ENCODE measurements at regions not wholly inside any gene's neighbourhood (a gene's known extent, or its start where the extent isn't known, plus 50 kb on each side); places are given as distances from the start of the nearest gene placed in this dataset.

DNA sequence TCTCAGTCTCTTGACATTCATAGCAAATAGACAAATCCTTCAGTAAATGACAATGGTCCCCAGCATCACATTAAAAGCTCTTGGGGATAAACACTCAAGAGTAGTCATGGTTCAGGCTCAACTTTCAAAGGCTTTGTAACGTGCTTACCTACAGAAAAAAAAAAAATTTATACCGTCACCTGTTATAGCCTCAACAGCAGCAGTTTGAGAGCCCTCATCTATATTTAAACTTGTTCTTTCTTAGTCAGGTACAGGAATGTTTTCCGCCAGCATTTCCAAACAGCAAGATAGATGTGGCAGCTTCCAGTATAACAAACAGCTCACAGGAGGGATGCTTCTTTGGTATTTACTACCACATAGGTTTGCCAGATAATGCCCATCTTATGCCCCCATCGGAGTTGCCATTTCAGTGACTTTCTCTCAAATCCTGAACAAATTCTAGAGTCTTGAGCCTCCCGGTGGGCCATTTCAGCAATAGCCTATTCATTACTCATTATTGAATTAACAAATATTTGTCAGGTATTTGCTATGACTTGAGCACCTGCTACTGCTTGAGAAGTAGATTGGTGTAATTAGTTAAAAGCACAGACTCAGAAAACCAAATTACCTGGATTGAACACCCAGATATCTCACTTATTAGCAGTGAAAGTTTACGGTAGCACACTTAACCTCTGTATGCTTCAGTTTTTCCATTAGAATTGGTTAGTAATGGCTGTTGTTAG, 470.0 kb downstream of the EBF1 start:
- no peak overlapping the region for H3K27ac ChIP-seq (replicated peaks in 1 of 4)
- no peaks in the 10 kb centered on the region for H3K9me3 ChIP-seq
- TF ChIP-seq POLR2AphosphoS5 (IDR thresholded peaks at IDR 0.05), result no peak
- no peak for TF ChIP-seq EP300 (IDR thresholded peaks at IDR 0.05)
- TF ChIP-seq CTCF (IDR thresholded peaks at IDR 0.05), result no peak
- no peak for TF ChIP-seq POLR2A (IDR thresholded peaks at IDR 0.05; ENCODE audit: low read depth)
- no peaks in the 10 kb centered on the region for H3K4me1 ChIP-seq
- intact Hi-C loops (cut with DNase I), result no loop called here
- no peak for DNase-seq (ENCODE audit: extremely low spot score)
- no peaks in the 10 kb centered on the region for H3K36me3 ChIP-seq
- 91% methylated on average over 6 of the region's 6 CpGs for WGBS
- H3K4me3 ChIP-seq, result no peak overlapping the region
- no peaks in the 10 kb centered on the region for H3K27me3 ChIP-seq

- Histone ChIP-seq H3K4me3 (no peak overlapping the region), H3K27me3 (no peaks in the 10 kb centered on the region), H3K4me1 (no peaks in the 10 kb centered on the region), H3K9me3 (no peaks in the 10 kb centered on the region), H3K27ac (replicated peaks in 1 of 4) (no peak overlapping the region), H3K36me3 (no peaks in the 10 kb centered on the region)
- DNase-seq (ENCODE audit: extremely low spot score), result no peak
- WGBS, result 98% methylated on average over 1 of the region's 1 CpG
- TF ChIP-seq EP300 (IDR thresholded peaks at IDR 0.05) (no peak), POLR2AphosphoS5 (IDR thresholded peaks at IDR 0.05) (no peak), POLR2A (IDR thresholded peaks at IDR 0.05; ENCODE audit: low read depth) (no peak), CTCF (IDR thresholded peaks at IDR 0.05) (no peak)
- intact Hi-C loops (cut with DNase I), result no loop called here
Measured at GRCh38 chr5:158626718-158627117, 473.0 kb downstream of the EBF1 start.

- intact Hi-C loops (cut with DNase I), result no loop called here
- peaks cover 0 to 11% (median 8%) of the 10 kb centered on the region in 4 donors for H3K4me1 ChIP-seq
- H3K27me3 ChIP-seq, result no peaks in the 10 kb centered on the region
- no peak overlapping the region for H3K27ac ChIP-seq (replicated peaks in 1 of 4)
- 98% methylated on average over 6 of the region's 6 CpGs for WGBS
- H3K9me3 ChIP-seq, result no peaks in the 10 kb centered on the region
- H3K36me3 ChIP-seq, result no peaks in the 10 kb centered on the region
- no peak for DNase-seq (ENCODE audit: extremely low spot score)
- H3K4me3 ChIP-seq, result no peak overlapping the region
- TF ChIP-seq CTCF (IDR thresholded peaks at IDR 0.05), result no peak
- TF ChIP-seq POLR2A (IDR thresholded peaks at IDR 0.05; ENCODE audit: low read depth), result no peak
- TF ChIP-seq EP300 (IDR thresholded peaks at IDR 0.05), result no peak
- TF ChIP-seq POLR2AphosphoS5 (IDR thresholded peaks at IDR 0.05), result no peak
Measured at GRCh38 chr5:158623971-158624370, 475.7 kb downstream of the EBF1 start.

DNA sequence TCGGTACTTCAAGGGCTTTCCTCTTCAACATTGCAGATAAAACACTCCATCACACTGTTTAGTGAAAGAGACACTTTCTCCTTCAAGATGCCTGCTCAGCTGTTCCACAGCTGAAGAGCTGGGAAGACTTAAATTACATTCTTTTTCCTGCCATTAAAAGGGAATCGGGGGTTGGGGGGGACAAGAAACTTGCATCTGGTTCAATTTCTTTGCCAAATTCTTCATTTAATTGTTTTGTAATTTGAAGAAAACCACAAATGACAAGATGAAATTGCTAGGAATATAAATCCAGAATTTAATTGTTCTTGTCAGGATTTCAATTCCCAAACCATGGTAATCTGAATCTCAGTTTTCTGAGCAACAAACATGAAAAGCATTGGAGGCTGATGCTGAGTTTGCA, 478.3 kb downstream of the EBF1 start:
- WGBS, result 43% methylated on average over 2 of the region's 2 CpGs
- Histone ChIP-seq H3K4me3 (no peak overlapping the region), H3K9me3 (no peaks in the 10 kb centered on the region), H3K27me3 (no peaks in the 10 kb centered on the region), H3K4me1 (peaks cover 4 to 18% (median 16%) of the 10 kb centered on the region in 4 donors), H3K36me3 (no peaks in the 10 kb centered on the region), H3K27ac (replicated peaks in 1 of 4) (no peak overlapping the region)
- no peak for DNase-seq (ENCODE audit: extremely low spot score)
- TF ChIP-seq EP300 (IDR thresholded peaks at IDR 0.05), result no peak
- intact Hi-C loops (cut with DNase I), result no loop called here

DNA sequence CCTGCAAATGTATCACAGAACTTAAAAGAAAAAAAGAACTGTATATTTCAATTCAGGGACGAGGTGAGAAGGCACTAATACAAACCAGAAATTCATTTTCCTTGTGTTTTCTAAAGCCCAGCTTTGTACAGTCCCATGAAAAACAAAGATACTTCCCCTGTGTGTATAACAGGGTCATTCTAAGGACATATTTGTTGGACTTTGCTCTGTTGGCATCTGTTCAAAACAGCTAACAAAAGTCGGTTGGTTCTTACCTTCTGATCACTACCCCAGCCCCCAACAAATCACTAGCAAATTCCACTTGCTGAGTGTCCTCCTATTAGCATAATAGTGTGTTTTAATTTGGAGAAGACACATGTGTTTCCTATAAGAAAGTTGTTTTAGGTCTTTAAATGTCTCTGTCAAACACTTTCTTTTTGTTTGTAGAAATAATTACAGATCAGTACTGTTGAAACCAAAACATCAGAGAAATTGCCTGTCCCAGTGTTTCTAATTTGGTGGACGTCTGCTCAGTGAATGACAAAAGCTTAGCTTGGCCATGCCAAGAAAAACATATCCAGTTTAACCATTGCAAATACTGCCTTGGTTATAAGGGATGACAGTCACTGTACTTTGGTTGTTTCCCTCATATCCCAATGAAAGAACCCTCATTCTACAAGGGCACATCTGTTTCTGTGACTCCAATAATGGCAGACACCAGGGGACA, 480.5 kb downstream of the EBF1 start:
- no peak for DNase-seq (ENCODE audit: extremely low spot score)
- 18% methylated on average over 3 of the region's 3 CpGs for WGBS
- Histone ChIP-seq H3K27ac (replicated peaks in 1 of 4) (no peak overlapping the region), H3K9me3 (no peaks in the 10 kb centered on the region), H3K4me3 (no peak overlapping the region), H3K36me3 (no peaks in the 10 kb centered on the region), H3K4me1 (peaks cover 4 to 18% (median 16%) of the 10 kb centered on the region in 4 donors), H3K27me3 (no peaks in the 10 kb centered on the region)
- no peak for TF ChIP-seq CTCF (IDR thresholded peaks at IDR 0.05)
- TF ChIP-seq POLR2AphosphoS5 (IDR thresholded peaks at IDR 0.05), result no peak
- TF ChIP-seq POLR2A (IDR thresholded peaks at IDR 0.05; ENCODE audit: low read depth), result no peak
- no peak for TF ChIP-seq EP300 (IDR thresholded peaks at IDR 0.05)
- intact Hi-C loops (cut with DNase I), result no loop called here

Measured in esophagus muscularis mucosa (tissue), 4 donors.